ENCODE measurements at regions not wholly inside any gene's neighbourhood (a gene's known extent, or its start where the extent isn't known, plus 50 kb on each side); places are given as distances from the start of the nearest gene placed in this dataset.
"Not testable (repeated sequence)": the region's sequence is repeated elsewhere in the genome, so short reads cannot be mapped to it uniquely, and the experiment has no call there.

- no peak for DNase-seq (ENCODE audit: low read depth)
These were observed 171.4 kb upstream of the NPY2R start for GRCh38 chr4:155037031-155037430.

GRCh38 chr4:155038459-155038858 lies 170.0 kb upstream of the NPY2R start:
- DNase-seq (ENCODE audit: low read depth), result no peak
- POLR2A ChIA-PET, result no interaction called here
- CTCF ChIA-PET, result no interaction called here
- Histone ChIP-seq H3K27me3 (ENCODE audit: control insufficient read depth, insufficient read depth, low read length) (no peaks in the 10 kb centered on the region), H3K4me3 (ENCODE audit: low read depth, low read length) (no peak overlapping the region), H3K36me3 (ENCODE audit: control insufficient read depth, insufficient read depth, low read length) (no peaks in the 10 kb centered on the region)
- TF ChIP-seq CTCF (IDR thresholded peaks at IDR 0.05; ENCODE audit: insufficient read depth, low read depth, low read length), result no peak

More at GRCh38 chr4:155037031-155037430, 171.4 kb upstream of the NPY2R start:
- Histone ChIP-seq H3K36me3 (ENCODE audit: control insufficient read depth, insufficient read depth, low read length) (no peaks in the 10 kb centered on the region), H3K4me3 (ENCODE audit: low read depth, low read length) (no peak overlapping the region), H3K27me3 (ENCODE audit: control insufficient read depth, insufficient read depth, low read length) (no peaks in the 10 kb centered on the region)
- CTCF ChIA-PET, result no interaction called here
- POLR2A ChIA-PET, result no interaction called here
- no peak for TF ChIP-seq CTCF (IDR thresholded peaks at IDR 0.05; ENCODE audit: insufficient read depth, low read depth, low read length)

- H3K4me3 ChIP-seq (ENCODE audit: low read depth, low read length), result no peak overlapping the region
- no peaks in the 10 kb centered on the region for H3K27me3 ChIP-seq (ENCODE audit: control insufficient read depth, insufficient read depth, low read length)
- ChIA-PET CTCF (interaction anchor here (2.2 kb wide), 1 partner anchor 12 kb away, joined by 9 read pairs; no protein-coding TSS in a partner anchor), POLR2A (no interaction called here)
- no peaks in the 10 kb centered on the region for H3K36me3 ChIP-seq (ENCODE audit: control insufficient read depth, insufficient read depth, low read length)
- no peak for TF ChIP-seq CTCF (IDR thresholded peaks at IDR 0.05; ENCODE audit: insufficient read depth, low read depth, low read length)
- DNase-seq (ENCODE audit: low read depth), result no peak
These were observed 169.3 kb upstream of the NPY2R start for GRCh38 chr4:155039162-155039561.

GRCh38 chr4:155040031-155040430 lies 168.4 kb upstream of the NPY2R start:
- DNase-seq (ENCODE audit: low read depth), result no peak
- CTCF ChIA-PET, result interaction anchor here (2.2 kb wide), 1 partner anchor 13 kb away, joined by 9 read pairs; no protein-coding TSS in a partner anchor
- POLR2A ChIA-PET, result no interaction called here

GRCh38 chr4:155042014-155042413 lies 166.4 kb upstream of the NPY2R start:
- DNase-seq (ENCODE audit: low read depth), result no peak
- H3K27me3 ChIP-seq (ENCODE audit: control insufficient read depth, insufficient read depth, low read length), result no peaks in the 10 kb centered on the region
- no peak for TF ChIP-seq CTCF (IDR thresholded peaks at IDR 0.05; ENCODE audit: insufficient read depth, low read depth, low read length)
- H3K4me3 ChIP-seq (ENCODE audit: low read depth, low read length), result no peak overlapping the region
- H3K36me3 ChIP-seq (ENCODE audit: control insufficient read depth, insufficient read depth, low read length), result no peaks in the 10 kb centered on the region
- ChIA-PET POLR2A (no interaction called here), CTCF (no interaction called here)

More at GRCh38 chr4:155040031-155040430, 168.4 kb upstream of the NPY2R start:
- Histone ChIP-seq H3K27me3 (ENCODE audit: control insufficient read depth, insufficient read depth, low read length) (no peaks in the 10 kb centered on the region), H3K4me3 (ENCODE audit: low read depth, low read length) (no peak overlapping the region), H3K36me3 (ENCODE audit: control insufficient read depth, insufficient read depth, low read length) (no peaks in the 10 kb centered on the region)
- no peak for TF ChIP-seq CTCF (IDR thresholded peaks at IDR 0.05; ENCODE audit: insufficient read depth, low read depth, low read length)

- H3K4me3 ChIP-seq (ENCODE audit: low read depth, low read length); POLR2A ChIA-PET: not testable (repeated sequence)
These were observed 164.2 kb upstream of the NPY2R start for GRCh38 chr4:155044251-155044650.

More at GRCh38 chr4:155044251-155044650, 164.2 kb upstream of the NPY2R start:
- DNase-seq (ENCODE audit: low read depth); CTCF ChIA-PET; H3K36me3 ChIP-seq (ENCODE audit: control insufficient read depth, insufficient read depth, low read length); H3K27me3 ChIP-seq (ENCODE audit: control insufficient read depth, insufficient read depth, low read length): not testable (repeated sequence)
